ENCODE measurements at regions not wholly inside any gene's neighbourhood (a gene's known extent, or its start where the extent isn't known, plus 50 kb on each side); places are given as distances from the start of the nearest gene placed in this dataset.

GRCh38 chr20:3316136-3316535 is 77.1 kb upstream of the SLC4A11 start:
- Histone ChIP-seq H3K79me1 (replicated peaks; ENCODE audit: low read length, poor library complexity, severe bottlenecking) (peaks cover 3% of the 10 kb centered on the region), H3K14ac (ENCODE audit: low read length in 2 of 2) (no peak overlapping the region), H3K27ac (ENCODE audit: low read length, poor library complexity, severe bottlenecking) (no peak overlapping the region), H3K23ac (ENCODE audit: low read length in 2 of 2) (no peak overlapping the region), H2AK5ac (ENCODE audit: low read length, severe bottlenecking) (no peak overlapping the region), H4K91ac (ENCODE audit: low read length) (no peak overlapping the region), H3K4me2 (ENCODE audit: low read length, poor library complexity, severe bottlenecking) (no peak overlapping the region), H3K9ac (ENCODE audit: low read length) (no peak overlapping the region), H2BK15ac (ENCODE audit: low read depth, poor library complexity, severe bottlenecking) (no peak overlapping the region), H3K4me3 (ENCODE audit: insufficient read depth in 1 of 2, low read depth in 1 of 2, low read length in 2 of 2) (no peak overlapping the region), H3K4me1 (ENCODE audit: control insufficient read depth, insufficient read depth, low read depth, low read length) (peaks cover 2% of the 10 kb centered on the region), H2BK120ac (ENCODE audit: low read depth, low read length) (no peak overlapping the region), H3K27me3 (ENCODE audit: control insufficient read depth in 1 of 2, insufficient read depth in 1 of 2, low read length in 2 of 2) (no peaks in the 10 kb centered on the region), H2AFZ (ENCODE audit: low read depth, low read length) (no peak overlapping the region), H3K18ac (ENCODE audit: low read depth in 1 of 2, low read length in 2 of 2) (no peak overlapping the region), H3K9me3 (ENCODE audit: control insufficient read depth, low read length) (no peaks in the 10 kb centered on the region), H3K36me3 (ENCODE audit: control insufficient read depth in 1 of 2, insufficient read depth in 2 of 2, low read depth in 1 of 2, low read length in 2 of 2) (peaks cover 38 to 80% of the 10 kb centered on the region in 2 experiments), H2BK12ac (ENCODE audit: low read length in 2 of 2) (no peak overlapping the region), H4K8ac (ENCODE audit: low read length) (no peak overlapping the region), H2BK5ac (ENCODE audit: low read depth, low read length, poor library complexity, severe bottlenecking) (no peak overlapping the region), H3K4ac (ENCODE audit: low read depth in 1 of 2, low read length in 2 of 2) (no peak overlapping the region)
- WGBS = 87% methylated on average over 6 of the region's 7 CpGs
- DNase-seq = no peak

- WGBS = 92% methylated on average over 2 of the region's 2 CpGs
- Histone ChIP-seq H3K79me1 (replicated peaks; ENCODE audit: low read length, poor library complexity, severe bottlenecking) (peaks cover 3% of the 10 kb centered on the region), H3K14ac (ENCODE audit: low read length in 2 of 2) (no peak overlapping the region), H3K4ac (ENCODE audit: low read depth in 1 of 2, low read length in 2 of 2) (no peak overlapping the region), H4K8ac (ENCODE audit: low read length) (no peak overlapping the region), H2AK5ac (ENCODE audit: low read length, severe bottlenecking) (no peak overlapping the region), H3K27me3 (ENCODE audit: control insufficient read depth in 1 of 2, insufficient read depth in 1 of 2, low read length in 2 of 2) (no peaks in the 10 kb centered on the region), H2BK120ac (ENCODE audit: low read depth, low read length) (no peak overlapping the region), H4K91ac (ENCODE audit: low read length) (no peak overlapping the region), H3K27ac (ENCODE audit: low read length, poor library complexity, severe bottlenecking) (no peak overlapping the region), H3K36me3 (ENCODE audit: control insufficient read depth in 1 of 2, insufficient read depth in 2 of 2, low read depth in 1 of 2, low read length in 2 of 2) (peaks cover 40 to 76% of the 10 kb centered on the region in 2 experiments), H3K9ac (ENCODE audit: low read length) (no peak overlapping the region), H2BK12ac (ENCODE audit: low read length in 2 of 2) (no peak overlapping the region), H3K4me2 (ENCODE audit: low read length, poor library complexity, severe bottlenecking) (no peak overlapping the region), H3K23ac (ENCODE audit: low read length in 2 of 2) (no peak overlapping the region), H3K4me1 (ENCODE audit: control insufficient read depth, insufficient read depth, low read depth, low read length) (peaks cover 2% of the 10 kb centered on the region), H3K4me3 (ENCODE audit: insufficient read depth in 1 of 2, low read depth in 1 of 2, low read length in 2 of 2) (no peak overlapping the region), H2BK15ac (ENCODE audit: low read depth, poor library complexity, severe bottlenecking) (no peak overlapping the region), H3K18ac (ENCODE audit: low read depth in 1 of 2, low read length in 2 of 2) (no peak overlapping the region), H2BK5ac (ENCODE audit: low read depth, low read length, poor library complexity, severe bottlenecking) (no peak overlapping the region), H2AFZ (ENCODE audit: low read depth, low read length) (no peak overlapping the region), H3K9me3 (ENCODE audit: control insufficient read depth, low read length) (no peaks in the 10 kb centered on the region)
- no peak for DNase-seq
These were observed 76.1 kb upstream of the SLC4A11 start for GRCh38 chr20:3315136-3315535.

- Histone ChIP-seq H2BK120ac (ENCODE audit: low read depth, low read length) (no peak overlapping the region), H3K27me3 (ENCODE audit: control insufficient read depth in 1 of 2, insufficient read depth in 1 of 2, low read length in 2 of 2) (no peaks in the 10 kb centered on the region), H3K79me1 (replicated peaks; ENCODE audit: low read length, poor library complexity, severe bottlenecking) (peaks cover 2% of the 10 kb centered on the region), H2AK5ac (ENCODE audit: low read length, severe bottlenecking) (no peak overlapping the region), H3K4ac (ENCODE audit: low read depth in 1 of 2, low read length in 2 of 2) (no peak overlapping the region), H2BK12ac (ENCODE audit: low read length in 2 of 2) (no peak overlapping the region), H2BK5ac (ENCODE audit: low read depth, low read length, poor library complexity, severe bottlenecking) (no peak overlapping the region), H3K18ac (ENCODE audit: low read depth in 1 of 2, low read length in 2 of 2) (no peak overlapping the region), H4K8ac (ENCODE audit: low read length) (no peak overlapping the region), H3K36me3 (ENCODE audit: control insufficient read depth in 1 of 2, insufficient read depth in 2 of 2, low read depth in 1 of 2, low read length in 2 of 2) (peaks cover 41 to 73% of the 10 kb centered on the region in 2 experiments), H3K14ac (ENCODE audit: low read length in 2 of 2) (no peak overlapping the region), H3K4me1 (ENCODE audit: control insufficient read depth, insufficient read depth, low read depth, low read length) (peaks cover 2% of the 10 kb centered on the region), H4K91ac (ENCODE audit: low read length) (no peak overlapping the region), H2AFZ (ENCODE audit: low read depth, low read length) (no peak overlapping the region), H3K27ac (ENCODE audit: low read length, poor library complexity, severe bottlenecking) (no peak overlapping the region), H3K9ac (ENCODE audit: low read length) (peak overlapping the region; percentile 21), H2BK15ac (ENCODE audit: low read depth, poor library complexity, severe bottlenecking) (no peak overlapping the region), H3K23ac (ENCODE audit: low read length in 2 of 2) (no peak overlapping the region), H3K4me3 (ENCODE audit: insufficient read depth in 1 of 2, low read depth in 1 of 2, low read length in 2 of 2) (no peak overlapping the region), H3K4me2 (ENCODE audit: low read length, poor library complexity, severe bottlenecking) (no peak overlapping the region), H3K9me3 (ENCODE audit: control insufficient read depth, low read length) (no peaks in the 10 kb centered on the region)
- no peak for DNase-seq
- 80% methylated on average over 1 of the region's 1 CpG for WGBS
These were observed 75.4 kb upstream of the SLC4A11 start for GRCh38 chr20:3314391-3314790.

- no peak overlapping the region for H2BK120ac ChIP-seq (ENCODE audit: low read depth, low read length)
- H2BK15ac ChIP-seq (ENCODE audit: low read depth, poor library complexity, severe bottlenecking) = no peak overlapping the region
- no peak overlapping the region for H3K14ac ChIP-seq (ENCODE audit: low read length in 2 of 2)
- no peaks in the 10 kb centered on the region for H3K9me3 ChIP-seq (ENCODE audit: control insufficient read depth, low read length)
- H3K36me3 ChIP-seq (ENCODE audit: control insufficient read depth in 1 of 2, insufficient read depth in 2 of 2, low read depth in 1 of 2, low read length in 2 of 2) = peaks cover 39 to 77% of the 10 kb centered on the region in 2 experiments
- H2AFZ ChIP-seq (ENCODE audit: low read depth, low read length) = no peak overlapping the region
- H3K18ac ChIP-seq (ENCODE audit: low read depth in 1 of 2, low read length in 2 of 2) = no peak overlapping the region
- WGBS = 93% methylated on average over 2 of the region's 2 CpGs
- H3K27me3 ChIP-seq (ENCODE audit: control insufficient read depth in 1 of 2, insufficient read depth in 1 of 2, low read length in 2 of 2) = no peaks in the 10 kb centered on the region
- peaks cover 2% of the 10 kb centered on the region for H3K4me1 ChIP-seq (ENCODE audit: control insufficient read depth, insufficient read depth, low read depth, low read length)
- no peak overlapping the region for H2BK5ac ChIP-seq (ENCODE audit: low read depth, low read length, poor library complexity, severe bottlenecking)
- no peak overlapping the region for H2AK5ac ChIP-seq (ENCODE audit: low read length, severe bottlenecking)
- H2BK12ac ChIP-seq (ENCODE audit: low read length in 2 of 2) = no peak overlapping the region
- no peak overlapping the region for H3K4me2 ChIP-seq (ENCODE audit: low read length, poor library complexity, severe bottlenecking)
- no peak overlapping the region for H3K23ac ChIP-seq (ENCODE audit: low read length in 2 of 2)
- peak overlapping the region; percentile 36 for H3K27ac ChIP-seq (ENCODE audit: low read length, poor library complexity, severe bottlenecking)
- H4K8ac ChIP-seq (ENCODE audit: low read length) = no peak overlapping the region
- H3K4ac ChIP-seq (ENCODE audit: low read depth in 1 of 2, low read length in 2 of 2) = no peak overlapping the region
- peak overlapping the region; percentile 21 for H3K9ac ChIP-seq (ENCODE audit: low read length)
- no peak overlapping the region for H3K4me3 ChIP-seq (ENCODE audit: insufficient read depth in 1 of 2, low read depth in 1 of 2, low read length in 2 of 2)
- H3K79me1 ChIP-seq (replicated peaks; ENCODE audit: low read length, poor library complexity, severe bottlenecking) = peaks cover 2% of the 10 kb centered on the region
- H4K91ac ChIP-seq (ENCODE audit: low read length) = no peak overlapping the region
- DNase-seq = peak; percentile 2
These were observed 74.7 kb upstream of the SLC4A11 start for GRCh38 chr20:3313683-3314065.

Measured in mesenchymal stem cell (in vitro differentiated cells and primary cell).